Activated CD4-positive, alpha-beta T cell treated with anti-CD3 and anti-CD28 coated beads, Interleukin-2, amount 10 ng/mL, durations not matched to agents 7 days and 5 days (primary cell): ENCODE measurements at regions not wholly inside any gene's neighbourhood (a gene's known extent, or its start where the extent isn't known, plus 50 kb on each side); places are given as distances from the start of the nearest gene placed in this dataset.

ENCODE experiments used
- CTCF ChIA-PET: fragments of 350-600 bp; sonication (Branson Sonifier 250); formaldehyde crosslinking; loops from one replicate; lab custom pipeline; 2021; ENCODE audit warnings: antibody characterized with exemption; lab: Charles Lee
- POLR2A ChIA-PET: fragments of 350-600 bp; sonication (Branson Sonifier 250); formaldehyde crosslinking; loops from one replicate; lab custom pipeline; 2021; ENCODE audit warnings: antibody characterized with exemption; lab: Charles Lee
- DNase-seq: peaks from one replicate; pipeline ENCODE4 v3.0.0-alpha.2; 2020
- H3K27ac Mint-ChIP-seq: one replicate; pipeline ENCODE4 v1.8.0; 2021; ENCODE audit warnings: mild to moderate bottlenecking, moderate library complexity, mixed read lengths
- H3K27me3 Mint-ChIP-seq: one replicate; pipeline ENCODE4 v1.8.0; 2021; ENCODE audit warnings: mixed read lengths
- H3K36me3 Mint-ChIP-seq: one replicate; pipeline ENCODE4 v1.8.0; 2021; ENCODE audit warnings: low read depth, mixed read lengths
- H3K4me1 Mint-ChIP-seq: one replicate; pipeline ENCODE4 v1.8.0; 2021; ENCODE audit warnings: mixed read lengths
- H3K4me3 Mint-ChIP-seq: one replicate; pipeline ENCODE4 v1.8.0; 2021; ENCODE audit warnings: mild to moderate bottlenecking, moderate library complexity, mixed read lengths
- H3K9me3 Mint-ChIP-seq: one replicate; pipeline ENCODE4 v1.8.0; 2021; ENCODE audit warnings: mixed read lengths

DNA sequence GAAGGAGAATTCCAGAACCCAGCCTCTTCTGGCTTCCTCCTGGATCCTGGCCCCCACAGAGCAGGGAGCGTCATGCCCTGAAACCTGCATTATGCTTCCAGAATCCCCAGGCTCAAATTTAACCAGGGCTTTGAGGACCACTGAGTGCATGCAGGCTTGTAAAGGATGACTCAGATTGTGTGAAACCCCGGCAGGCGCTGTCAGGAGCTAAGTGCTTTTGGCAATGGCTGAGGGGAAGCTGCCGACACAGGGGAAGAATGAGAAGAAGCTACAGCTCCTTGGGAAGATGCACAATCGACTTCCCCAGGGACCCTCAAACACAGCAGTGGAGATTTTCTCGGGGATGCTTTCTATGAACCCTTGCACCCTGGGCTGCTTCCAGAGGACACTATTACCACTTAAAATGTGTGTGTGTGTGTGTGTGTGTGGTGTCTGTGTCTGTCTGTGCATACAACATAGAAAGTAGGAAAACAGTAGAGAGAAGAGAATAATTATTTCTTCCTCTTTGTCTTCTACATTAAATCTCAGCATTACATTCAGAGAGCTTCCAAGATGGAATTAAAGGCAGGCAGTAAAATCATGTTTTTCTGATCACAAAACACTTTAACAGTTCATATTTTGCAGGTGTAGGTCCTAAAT lies 183.5 kb upstream of the INHBA start:
- ChIA-PET POLR2A (no interaction called here), CTCF (interaction anchor here (0.5 to 1.0 kb wide), 2 partner anchors 91 to 181 kb away, joined by 3 read pairs; no protein-coding TSS in a partner anchor)
- H3K27ac Mint-ChIP-seq = no peak overlapping the region
- no peak for DNase-seq
- H3K4me3 Mint-ChIP-seq = no peak overlapping the region
- H3K36me3 Mint-ChIP-seq = peaks cover 10% of the 10 kb centered on the region
- peaks cover 10% of the 10 kb centered on the region for H3K9me3 Mint-ChIP-seq
- H3K4me1 Mint-ChIP-seq = peaks cover 20% of the 10 kb centered on the region
- H3K27me3 Mint-ChIP-seq = no peaks in the 10 kb centered on the region

DNA sequence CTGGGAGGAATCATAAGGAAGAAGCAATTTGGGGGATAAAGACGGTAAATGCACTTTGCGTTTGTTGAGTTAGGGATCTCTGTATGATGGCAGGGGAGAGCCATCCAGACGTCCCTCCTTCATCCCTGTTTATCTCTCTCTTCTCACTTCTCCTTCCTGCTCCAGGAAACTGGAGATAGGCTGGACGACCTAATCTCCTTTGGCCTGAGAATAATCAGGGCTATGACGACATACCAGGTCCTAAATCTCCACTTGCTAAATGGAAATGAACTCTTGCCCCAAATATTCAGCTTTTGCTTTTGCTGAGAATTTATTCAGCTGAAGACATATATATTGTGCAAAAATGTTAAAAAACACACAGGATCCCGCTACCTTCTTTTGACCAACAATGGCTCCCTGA lies 182.9 kb upstream of the INHBA start:
- no peak for DNase-seq
- ChIA-PET CTCF (interaction anchor here (1.0 kb wide), 1 partner anchor 181 kb away, joined by 3 read pairs; no protein-coding TSS in a partner anchor), POLR2A (no interaction called here)
- no peaks in the 10 kb centered on the region for H3K27me3 Mint-ChIP-seq
- peaks cover 10% of the 10 kb centered on the region for H3K9me3 Mint-ChIP-seq
- no peak overlapping the region for H3K4me3 Mint-ChIP-seq
- H3K27ac Mint-ChIP-seq = no peak overlapping the region
- peaks cover 13% of the 10 kb centered on the region for H3K36me3 Mint-ChIP-seq
- peaks cover 25% of the 10 kb centered on the region for H3K4me1 Mint-ChIP-seq

DNA sequence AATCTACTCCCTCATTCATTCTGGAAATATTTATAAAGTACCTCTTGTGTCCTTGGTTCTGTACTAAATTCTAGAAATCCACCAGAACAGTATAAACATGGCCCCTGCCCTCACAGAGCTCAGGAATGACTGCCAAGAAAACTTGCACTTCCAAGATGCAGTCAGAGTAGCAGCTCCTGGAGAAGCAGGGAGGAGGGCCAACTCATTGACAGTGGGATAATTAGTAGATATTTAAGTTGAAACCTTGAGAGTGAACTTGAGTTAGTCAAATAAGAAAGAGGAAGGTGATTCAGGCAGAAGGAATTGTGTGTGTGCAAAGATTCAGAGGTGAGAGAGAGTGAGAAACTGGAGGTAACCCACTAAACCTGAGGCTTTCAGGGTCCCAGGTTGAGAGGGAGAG lies 182.2 kb upstream of the INHBA start:
- H3K4me3 Mint-ChIP-seq = no peak overlapping the region
- no peak overlapping the region for H3K27ac Mint-ChIP-seq
- H3K27me3 Mint-ChIP-seq = no peaks in the 10 kb centered on the region
- DNase-seq = no peak
- H3K36me3 Mint-ChIP-seq = peaks cover 16% of the 10 kb centered on the region
- POLR2A ChIA-PET = no interaction called here
- peaks cover 12% of the 10 kb centered on the region for H3K9me3 Mint-ChIP-seq
- CTCF ChIA-PET = no interaction called here
- H3K4me1 Mint-ChIP-seq = peaks cover 28% of the 10 kb centered on the region

DNA sequence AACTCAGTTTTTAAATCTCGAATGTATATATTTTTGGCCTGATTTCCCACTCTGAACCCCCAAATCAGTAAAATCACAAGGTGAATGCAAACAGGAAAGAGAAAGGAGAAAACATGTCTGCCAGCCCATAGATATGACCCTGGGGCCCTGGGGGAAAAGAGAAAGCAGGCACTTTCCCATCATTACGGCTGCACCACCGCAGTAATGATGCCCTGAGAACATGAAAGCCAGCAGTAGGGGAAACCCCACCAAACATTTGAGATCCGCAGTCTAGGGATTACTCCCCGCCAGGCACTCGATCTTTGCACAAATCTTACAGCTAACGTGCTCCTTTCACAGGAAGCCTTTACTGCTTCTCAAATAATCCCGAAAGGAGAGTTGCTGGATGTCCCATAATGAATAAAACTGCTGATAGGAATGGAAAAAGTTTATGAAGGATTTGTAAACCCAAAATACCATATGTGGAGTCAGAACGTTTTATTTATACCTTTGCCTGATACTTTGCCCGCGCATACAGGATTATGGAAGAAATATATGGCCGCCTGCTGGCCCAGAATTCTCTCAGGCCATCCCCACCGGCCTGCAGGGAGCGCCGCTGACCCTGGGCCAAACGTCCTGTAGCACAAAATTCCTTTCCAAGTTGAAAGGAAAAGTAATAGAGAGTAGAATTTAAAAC lies 180.0 kb upstream of the INHBA start:
- no peak for DNase-seq
- peak overlapping the region; percentile 96 for H3K27ac Mint-ChIP-seq
- H3K36me3 Mint-ChIP-seq = peaks cover 19% of the 10 kb centered on the region
- no peaks in the 10 kb centered on the region for H3K27me3 Mint-ChIP-seq
- H3K4me1 Mint-ChIP-seq = peaks cover 29% of the 10 kb centered on the region
- H3K9me3 Mint-ChIP-seq = peaks cover 17% of the 10 kb centered on the region
- ChIA-PET CTCF (no interaction called here), POLR2A (no interaction called here)
- no peak overlapping the region for H3K4me3 Mint-ChIP-seq

DNA sequence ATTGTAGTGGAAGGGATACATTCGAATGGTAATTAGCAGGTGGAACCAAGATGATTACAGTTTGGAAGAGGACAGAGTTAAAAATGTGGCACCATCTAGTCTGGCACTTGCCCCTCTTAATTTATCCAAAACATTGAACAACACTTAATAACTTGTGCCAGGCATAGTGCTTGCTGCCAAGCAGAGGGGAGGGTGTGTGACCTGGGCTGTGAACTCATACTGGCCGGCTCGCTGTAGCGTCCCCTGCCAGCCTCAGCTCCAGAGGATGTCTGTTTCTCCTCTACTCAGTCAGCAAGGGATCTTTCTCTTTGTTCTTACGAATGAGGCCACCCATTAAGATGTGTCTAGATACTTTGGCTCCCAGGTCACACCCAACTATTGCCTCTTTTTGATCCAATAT lies 179.4 kb upstream of the INHBA start:
- peak overlapping the region; percentile 55 for H3K4me3 Mint-ChIP-seq
- no peaks in the 10 kb centered on the region for H3K27me3 Mint-ChIP-seq
- H3K9me3 Mint-ChIP-seq = peaks cover 17% of the 10 kb centered on the region
- peaks cover 29% of the 10 kb centered on the region for H3K4me1 Mint-ChIP-seq
- H3K27ac Mint-ChIP-seq = peak overlapping the region; percentile 96
- CTCF ChIA-PET = interaction anchor here (1.4 kb wide), 1 partner anchor 10 kb away, joined by 4 read pairs; no protein-coding TSS in a partner anchor
- POLR2A ChIA-PET = no interaction called here
- peaks cover 19% of the 10 kb centered on the region for H3K36me3 Mint-ChIP-seq
- no peak for DNase-seq

DNA sequence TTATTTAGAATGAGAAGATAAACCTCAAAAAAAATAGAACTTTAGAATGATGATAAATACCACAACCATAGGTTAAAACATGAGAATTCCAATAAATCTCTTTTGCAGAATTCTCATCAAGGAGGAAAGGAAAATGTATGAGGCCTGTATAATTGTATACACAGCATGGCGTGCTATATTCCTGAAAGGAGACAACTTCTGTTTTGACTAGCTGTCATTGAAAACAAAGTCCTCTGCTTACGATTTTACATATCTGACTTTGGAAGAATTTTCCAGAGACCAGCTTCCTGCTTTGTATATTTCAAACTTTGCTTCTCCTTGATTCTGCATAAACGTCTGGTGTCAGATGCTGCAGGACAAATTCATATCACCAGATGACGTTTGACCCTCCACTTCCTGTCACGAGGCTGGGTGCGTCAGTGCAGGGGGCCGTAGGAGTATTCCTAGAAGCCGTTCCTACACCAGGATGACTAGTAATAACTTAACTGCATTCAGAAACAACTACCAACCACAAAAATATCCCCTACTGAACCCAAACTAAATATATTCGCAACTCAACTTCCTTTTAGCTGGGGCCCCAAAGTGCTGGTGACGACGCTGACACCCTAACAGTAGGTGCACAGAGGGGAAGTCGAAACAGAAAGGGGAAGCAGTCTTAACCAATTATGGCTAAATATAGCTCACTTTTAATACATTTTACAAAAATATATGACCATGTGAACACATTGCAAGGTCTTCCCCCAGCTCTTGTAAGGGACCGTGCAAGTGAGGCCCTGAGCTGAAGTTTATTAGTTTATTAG lies 178.6 kb upstream of the INHBA start:
- peak overlapping the region; percentile 96 for H3K27ac Mint-ChIP-seq
- no peaks in the 10 kb centered on the region for H3K27me3 Mint-ChIP-seq
- CTCF ChIA-PET = interaction anchor here (1.1 to 1.4 kb wide), 2 partner anchors 11 to 62 kb away, joined by 3 to 4 read pairs; no protein-coding TSS in a partner anchor

DNA sequence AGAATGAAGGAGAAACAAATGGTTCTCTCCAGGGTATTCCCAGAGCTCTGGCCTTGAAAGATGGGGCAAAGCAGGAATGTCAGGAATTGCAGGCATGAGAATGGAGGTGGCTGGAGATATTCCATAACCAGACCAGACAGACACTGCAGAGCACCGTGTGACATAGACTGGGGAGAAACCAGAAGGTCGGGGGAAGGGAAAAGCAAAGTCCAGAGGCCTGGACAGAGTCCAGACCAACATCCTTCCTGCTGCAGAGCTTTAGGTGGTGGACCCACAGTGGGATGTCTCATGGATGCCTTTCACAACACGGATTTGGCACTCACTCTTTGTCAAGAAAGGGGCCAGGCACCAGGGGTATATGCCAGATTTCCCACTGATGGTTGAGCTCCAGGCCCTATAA lies 177.2 kb upstream of the INHBA start:
- POLR2A ChIA-PET = interaction anchor here (0.6 kb wide), 1 partner anchor 1764 kb away, joined by 12 read pairs; no protein-coding TSS in a partner anchor
- no peak for DNase-seq
- Mint-ChIP-seq H3K9me3 (peaks cover 23% of the 10 kb centered on the region), H3K27me3 (peaks cover 3% of the 10 kb centered on the region), H3K4me1 (peaks cover 35% of the 10 kb centered on the region), H3K36me3 (peaks cover 19% of the 10 kb centered on the region), H3K27ac (peak overlapping the region; percentile 74), H3K4me3 (no peak overlapping the region)
- CTCF ChIA-PET = no interaction called here

More for the DNA sequence above, 178.6 kb upstream of the INHBA start:
- H3K4me1 Mint-ChIP-seq = peaks cover 29% of the 10 kb centered on the region
- H3K36me3 Mint-ChIP-seq = peaks cover 19% of the 10 kb centered on the region
- POLR2A ChIA-PET = no interaction called here
- peaks cover 19% of the 10 kb centered on the region for H3K9me3 Mint-ChIP-seq
- H3K4me3 Mint-ChIP-seq = peak overlapping the region; percentile 55
- DNase-seq = peak; percentile 68

DNA sequence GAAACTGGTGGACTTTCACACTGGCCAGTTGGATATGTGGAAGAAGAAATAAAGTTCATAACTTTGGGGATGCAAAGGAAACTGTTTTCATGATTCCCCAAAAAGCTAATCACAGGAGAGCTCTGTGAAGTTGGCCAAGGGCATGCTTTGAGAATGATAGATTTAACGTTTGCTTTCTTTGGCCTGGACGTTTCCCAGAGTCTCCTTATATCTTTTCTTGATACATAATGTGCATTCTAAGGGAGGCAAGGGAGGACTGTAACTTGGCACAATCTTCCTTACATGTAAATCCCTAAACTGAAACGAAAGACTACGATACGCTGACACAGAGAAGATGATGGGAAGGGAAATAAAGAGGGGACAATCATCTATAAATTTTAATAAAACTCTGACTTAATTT lies 176.5 kb upstream of the INHBA start:
- H3K4me3 Mint-ChIP-seq = no peak overlapping the region
- H3K9me3 Mint-ChIP-seq = peaks cover 23% of the 10 kb centered on the region
- H3K27ac Mint-ChIP-seq = no peak overlapping the region
- H3K36me3 Mint-ChIP-seq = peaks cover 19% of the 10 kb centered on the region
- H3K27me3 Mint-ChIP-seq = peaks cover 3% of the 10 kb centered on the region
- no peak for DNase-seq
- peaks cover 41% of the 10 kb centered on the region for H3K4me1 Mint-ChIP-seq
- ChIA-PET POLR2A (interaction anchor here (0.6 kb wide), 2 partner anchors 99 to 1765 kb away, joined by 4 to 12 read pairs; no protein-coding TSS in a partner anchor), CTCF (interaction anchor here (1.0 kb wide), 1 partner anchor 13 kb away, joined by 4 read pairs; no protein-coding TSS in a partner anchor)

DNA sequence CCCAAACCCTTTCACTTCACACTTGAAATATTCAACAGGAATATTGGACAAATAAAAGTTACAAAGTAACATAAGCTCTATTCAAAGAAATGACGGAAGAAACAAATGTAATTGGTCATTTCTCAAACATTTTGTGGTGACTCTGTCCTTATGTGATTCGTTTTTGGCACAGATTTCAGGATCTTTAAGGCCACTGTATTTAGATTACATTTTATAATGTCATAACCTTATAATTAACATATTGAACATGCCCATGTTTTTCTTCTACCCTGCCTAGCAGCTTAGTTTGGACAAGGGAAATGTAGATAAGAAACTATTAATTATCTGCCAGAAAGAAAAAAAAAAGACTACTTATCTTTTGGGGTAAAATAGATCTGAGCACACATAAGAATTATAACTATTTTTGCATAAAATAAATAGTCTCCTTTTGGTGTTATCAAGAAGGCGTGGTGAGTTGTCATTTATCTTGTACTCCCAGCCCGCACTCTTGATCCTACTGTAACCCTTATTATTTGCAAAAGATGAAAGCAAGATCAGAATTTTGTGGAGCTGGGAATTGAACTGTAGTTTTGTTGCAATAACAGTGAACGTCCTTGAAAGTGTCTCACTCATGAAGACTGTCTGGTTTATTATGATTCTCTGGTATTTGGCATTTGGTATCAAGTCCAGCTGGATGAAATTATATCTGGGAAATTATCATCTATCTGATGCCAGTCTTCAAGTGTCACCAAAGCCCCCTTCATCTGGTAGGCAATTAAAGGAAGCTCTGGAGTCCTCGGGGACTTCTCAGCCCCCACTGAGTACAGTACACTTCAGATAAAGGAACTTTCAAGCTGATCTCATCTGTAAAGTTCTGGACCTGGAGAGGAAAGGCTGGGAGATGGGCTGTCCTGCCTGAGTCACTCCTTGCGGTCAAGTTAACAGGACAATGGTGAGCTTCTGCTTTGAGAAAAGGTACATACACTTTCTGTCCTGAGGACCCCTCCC lies 175.7 kb upstream of the INHBA start:
- Mint-ChIP-seq H3K27me3 (peaks cover 3% of the 10 kb centered on the region), H3K27ac (peak overlapping the region; percentile 27), H3K9me3 (peaks cover 22% of the 10 kb centered on the region)

DNA sequence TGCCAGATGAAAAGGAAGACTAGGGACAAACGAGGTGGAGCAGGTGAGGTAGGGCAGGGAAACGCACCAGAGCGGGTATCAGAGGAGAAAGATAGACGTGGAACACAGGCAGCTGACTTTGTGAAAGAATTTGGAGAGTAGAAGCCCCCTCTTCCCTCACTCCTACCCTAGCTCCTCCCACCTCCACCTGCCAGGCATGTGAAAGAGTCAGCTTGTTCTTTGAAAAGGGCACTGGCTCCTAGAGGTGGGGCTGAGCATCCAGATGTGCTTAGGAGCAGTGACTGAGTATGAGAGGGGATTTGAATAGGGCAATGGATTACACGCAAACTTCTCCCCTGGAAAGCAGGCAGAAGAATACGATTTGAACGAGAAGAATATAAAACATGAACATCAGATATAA lies 174.2 kb upstream of the INHBA start:
- Mint-ChIP-seq H3K4me1 (peaks cover 40% of the 10 kb centered on the region), H3K36me3 (peaks cover 15% of the 10 kb centered on the region)

More for the DNA sequence above, 175.7 kb upstream of the INHBA start:
- no peak for DNase-seq
- ChIA-PET POLR2A (interaction anchor here (0.6 kb wide), 1 partner anchor 98 kb away, joined by 4 read pairs; no protein-coding TSS in a partner anchor), CTCF (interaction anchor here (1.0 kb wide), 1 partner anchor 14 kb away, joined by 4 read pairs; no protein-coding TSS in a partner anchor)
- Mint-ChIP-seq H3K4me1 (peaks cover 48% of the 10 kb centered on the region), H3K4me3 (no peak overlapping the region), H3K36me3 (peaks cover 19% of the 10 kb centered on the region)

DNA sequence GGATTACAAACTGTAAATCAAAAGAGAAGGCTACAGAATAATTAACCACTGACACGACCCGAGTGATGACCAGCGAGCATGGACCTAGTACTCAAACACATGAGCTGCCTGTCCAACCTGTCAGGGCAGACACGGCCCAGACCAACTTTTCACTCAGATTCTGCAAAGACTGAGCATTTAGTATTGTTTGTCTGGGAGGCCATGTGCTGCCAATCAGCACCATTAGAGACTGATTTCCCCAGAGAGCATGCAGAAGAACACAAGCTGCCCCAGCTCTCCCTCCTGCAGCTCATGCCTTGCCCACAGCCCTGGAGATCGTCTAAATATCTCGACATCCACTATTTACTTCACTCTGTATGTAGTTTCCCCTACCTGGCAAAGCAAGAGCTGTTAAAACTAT lies 172.6 kb upstream of the INHBA start:
- CTCF ChIA-PET = interaction anchor here (0.7 to 2.0 kb wide), 4 partner anchors 8 to 137 kb away, joined by 3 to 6 read pairs (median 5); no protein-coding TSS in a partner anchor
- Mint-ChIP-seq H3K36me3 (peaks cover 4% of the 10 kb centered on the region), H3K27me3 (peaks cover 16% of the 10 kb centered on the region), H3K4me1 (peaks cover 26% of the 10 kb centered on the region), H3K4me3 (no peak overlapping the region), H3K9me3 (peaks cover 12% of the 10 kb centered on the region), H3K27ac (no peak overlapping the region)
- no peak for DNase-seq
- POLR2A ChIA-PET = no interaction called here

More for the DNA sequence above, 174.2 kb upstream of the INHBA start:
- Mint-ChIP-seq H3K9me3 (peaks cover 13% of the 10 kb centered on the region), H3K4me3 (no peak overlapping the region), H3K27me3 (peaks cover 10% of the 10 kb centered on the region), H3K27ac (no peak overlapping the region)
- ChIA-PET CTCF (interaction anchor here (0.9 to 1.7 kb wide), 2 partner anchors 8 to 11 kb away, joined by 3 to 5 read pairs; no protein-coding TSS in a partner anchor), POLR2A (no interaction called here)
- no peak for DNase-seq
